AG04450 (cell line): ENCODE measurements at regions not wholly inside any gene's neighbourhood (a gene's known extent, or its start where the extent isn't known, plus 50 kb on each side); places are given as distances from the start of the nearest gene placed in this dataset.

Experiments used
- CTCF ChIA-PET: fragments of 300-600, 350-600 bp; formaldehyde crosslinking; extraction: SDS; loops from one replicate; lab custom pipeline; 2022; ENCODE audit warnings: antibody characterized with exemption, inconsistent platforms; lab: Charles Lee
- POLR2A ChIA-PET: fragments of 350-600 bp; formaldehyde crosslinking; extraction: SDS; loops from one replicate; lab custom pipeline; 2021; ENCODE audit warnings: antibody characterized with exemption, inconsistent platforms; lab: Yijun Ruan, JAX
- DNase-seq: peaks from one replicate; pipeline ENCODE4 v3.0.0-alpha.2; 2011; ENCODE audit warnings: low read depth, low spot score
- H3K27ac ChIP-seq: one replicate; pipeline ENCODE4 v1.5.1; 2012; ENCODE audit warnings: low read depth, low read length, control low read depth
- H3K27me3 ChIP-seq: one replicate; pipeline ENCODE4 v1.6.0; 2012; ENCODE audit warnings: low read length; ENCODE audit not compliant: control insufficient read depth, insufficient read depth
- H3K4me3 ChIP-seq: 2 replicates; pipeline ENCODE4 v1.5.1; 2011; ENCODE audit warnings: mild to moderate bottlenecking, low read depth, low read length, control low read depth
- H3K9me3 ChIP-seq: 2 replicates; pipeline ENCODE4 v1.5.1; 2012; ENCODE audit warnings: low read length; ENCODE audit not compliant: control insufficient read depth, insufficient read depth
- CTCF ChIP-seq: IDR thresholded peaks from 2 replicates; pipeline ENCODE4 v1.5.1; 2011; ENCODE audit warnings: low read depth, low read length, control low read depth, inconsistent platforms

DNA sequence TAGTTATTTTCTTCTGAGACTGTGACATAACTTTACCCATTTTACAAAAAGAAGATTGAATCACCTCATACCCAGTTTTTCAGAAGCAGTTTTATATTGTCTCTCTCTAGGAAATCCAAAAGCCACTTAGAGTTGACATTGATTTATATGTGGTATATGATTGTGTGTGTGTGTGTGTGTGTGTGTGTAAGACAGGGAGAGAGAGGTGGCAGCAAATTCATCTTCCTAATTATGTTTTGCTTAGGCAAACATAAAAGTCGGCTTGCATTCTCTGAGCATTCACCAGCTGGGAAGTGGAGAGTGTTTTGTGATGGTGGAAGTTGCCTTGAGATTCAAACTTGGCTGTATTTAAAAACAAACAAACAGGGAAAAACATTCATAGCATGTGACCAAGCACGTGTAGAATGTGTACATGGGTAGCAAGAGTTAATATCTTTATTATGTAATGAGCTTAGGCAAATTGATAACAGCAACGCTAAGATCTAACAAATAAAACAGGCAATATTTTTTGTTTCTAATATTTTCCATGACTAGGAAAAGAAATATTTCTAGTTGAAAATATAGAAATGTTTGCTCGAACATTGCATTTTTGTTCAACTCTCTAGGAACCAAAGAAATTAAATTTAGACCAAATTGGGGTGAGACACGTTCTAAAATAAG is 64.4 kb upstream of the IGF1R start:
- DNase-seq = no peak
- H3K27ac ChIP-seq = no peak overlapping the region
- POLR2A ChIA-PET = interaction anchor here (0.7 kb wide), 1 partner anchor 476 kb away, joined by 3 read pairs; no protein-coding TSS in a partner anchor
- CTCF ChIA-PET = no interaction called here
- no peak for TF ChIP-seq CTCF
- peaks cover 22% of the 10 kb centered on the region for H3K27me3 ChIP-seq
- H3K4me3 ChIP-seq = no peak overlapping the region
- H3K9me3 ChIP-seq = no peaks in the 10 kb centered on the region

DNA sequence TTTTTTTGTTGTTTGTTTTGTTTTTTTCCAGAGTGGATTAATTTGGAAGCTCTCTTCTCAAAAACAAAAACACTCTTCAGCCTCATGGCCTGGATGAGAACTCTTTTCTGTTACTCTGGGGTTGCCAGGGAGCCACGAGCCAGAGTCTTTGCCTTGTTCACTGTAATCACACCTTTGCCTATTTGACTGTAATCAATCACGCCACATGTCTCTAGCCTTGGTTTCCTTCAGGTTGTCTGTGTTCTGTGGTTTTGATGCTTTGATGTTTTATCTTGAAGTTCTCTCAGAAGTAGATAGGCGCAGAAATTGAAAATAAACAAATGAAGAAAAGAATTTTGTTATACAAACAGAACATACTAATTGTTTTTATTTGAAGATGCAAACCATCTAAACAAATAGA is 62.3 kb upstream of the IGF1R start:
- ChIA-PET POLR2A (no interaction called here), CTCF (interaction anchor here (0.8 kb wide), 1 partner anchor 490 kb away, joined by 3 read pairs; no protein-coding TSS in a partner anchor)
- no peak overlapping the region for H3K27ac ChIP-seq
- H3K4me3 ChIP-seq = no peak overlapping the region
- no peak for DNase-seq
- H3K27me3 ChIP-seq = peaks cover 25% of the 10 kb centered on the region
- TF ChIP-seq CTCF = no peak
- no peaks in the 10 kb centered on the region for H3K9me3 ChIP-seq

- DNase-seq = no peak
- ChIA-PET CTCF (no interaction called here), POLR2A (interaction anchor here (0.5 kb wide), 1 partner anchor 283 kb away, joined by 5 read pairs; no protein-coding TSS in a partner anchor)
- H3K27ac ChIP-seq = no peak overlapping the region
- H3K27me3 ChIP-seq = peaks cover 22% of the 10 kb centered on the region
- no peak overlapping the region for H3K4me3 ChIP-seq
- no peaks in the 10 kb centered on the region for H3K9me3 ChIP-seq
- TF ChIP-seq CTCF = no peak
Measured at GRCh38 chr15:98592136-98592535, 56.2 kb upstream of the IGF1R start.

DNA sequence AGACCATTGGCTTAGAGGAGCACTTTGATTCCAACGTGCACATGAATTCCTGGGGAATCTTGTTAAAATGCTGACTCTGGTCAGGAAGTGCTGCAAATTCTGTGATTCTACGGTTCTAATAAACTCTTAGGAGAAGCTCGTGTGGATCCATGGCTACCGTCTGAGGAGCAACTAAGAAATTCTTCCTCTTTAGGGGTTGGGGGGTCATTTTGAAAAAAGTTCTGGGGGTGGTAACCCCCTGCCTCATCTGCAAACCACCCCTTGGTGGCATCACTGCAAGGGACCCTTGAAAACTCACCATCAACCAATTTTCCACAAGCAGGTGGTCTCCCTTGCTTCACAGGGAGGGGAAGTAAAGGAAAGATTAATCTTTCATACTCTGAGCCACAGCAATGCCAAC is 52.2 kb upstream of the IGF1R start:
- no peak overlapping the region for H3K4me3 ChIP-seq
- ChIA-PET POLR2A (no interaction called here), CTCF (no interaction called here)
- H3K27me3 ChIP-seq = peaks cover 14% of the 10 kb centered on the region
- no peak for TF ChIP-seq CTCF
- no peaks in the 10 kb centered on the region for H3K9me3 ChIP-seq
- no peak overlapping the region for H3K27ac ChIP-seq
- DNase-seq = no peak

- CTCF ChIA-PET = interaction anchor here (1.0 kb wide), 1 partner anchor 77 kb away, joined by 4 read pairs; no protein-coding TSS in a partner anchor
- no peaks in the 10 kb centered on the region for H3K9me3 ChIP-seq
- H3K4me3 ChIP-seq = no peak overlapping the region
- H3K27me3 ChIP-seq = peaks cover 9% of the 10 kb centered on the region
- POLR2A ChIA-PET = no interaction called here
- no peak for DNase-seq
- no peak overlapping the region for H3K27ac ChIP-seq
- no peak for TF ChIP-seq CTCF
Measured at GRCh38 chr15:98596885-98597392, 51.4 kb upstream of the IGF1R start.
